Parathyroid adenoma (tissue), 2 donors: ENCODE measurements at regions not wholly inside any gene's neighbourhood (a gene's known extent, or its start where the extent isn't known, plus 50 kb on each side); places are given as distances from the start of the nearest gene placed in this dataset.

Experiments used
- H2AFZ ChIP-seq: fragments of 300-600 bp; sonication (generic); one replicate; pipeline ENCODE4 v1.7.0; 2017; ENCODE audit warnings: antibody characterized with exemption, mild to moderate bottlenecking
- H3K27ac ChIP-seq: fragments of 300-600 bp; sonication (generic); one replicate; pipeline ENCODE4 v1.7.0; 2017
- H3K27me3 ChIP-seq: fragments of 300-600 bp; sonication (generic); one replicate; pipeline ENCODE4 v1.7.0; 2017; ENCODE audit warnings: low read length; ENCODE audit not compliant: control insufficient read depth, insufficient read depth
- H3K36me3 ChIP-seq: fragments of 300-600 bp; sonication (generic); one replicate; pipeline ENCODE4 v1.7.0; 2017; ENCODE audit warnings: low read length; ENCODE audit not compliant: control insufficient read depth, insufficient read depth
- H3K4me1 ChIP-seq: fragments of 300-600 bp; sonication (generic); one replicate; pipeline ENCODE4 v1.7.0; 2017; ENCODE audit warnings: control low read depth
- H3K4me2 ChIP-seq: fragments of 300-600 bp; sonication (generic); one replicate; pipeline ENCODE4 v1.7.0; 2017; ENCODE audit warnings: low read length
- H3K4me3 ChIP-seq: fragments of 300-600 bp; sonication (generic); one replicate; pipeline ENCODE4 v1.7.0; 2017; ENCODE audit warnings: low read depth, low read length
- H3K79me2 ChIP-seq: fragments of 300-600 bp; sonication (generic); one replicate; pipeline ENCODE4 v1.7.0; 2017; ENCODE audit warnings: control low read depth
- H3K9ac ChIP-seq: fragments of 300-600 bp; sonication (generic); one replicate; pipeline ENCODE4 v1.7.0; 2017; ENCODE audit warnings: mild to moderate bottlenecking
- H3K9me3 ChIP-seq: fragments of 300-600 bp; sonication (generic); one replicate; pipeline ENCODE4 v1.7.0; 2017; ENCODE audit warnings: low read length; ENCODE audit not compliant: control insufficient read depth
- TF ChIP-seq, protein P1 (sequence below): fragments of 300-600 bp; sonication (generic); IDR thresholded peaks from one replicate; pipeline ENCODE4 v1.7.0; 2017; ENCODE audit warnings: antibody characterized with exemption, mild to moderate bottlenecking
- donor health status: primary hyperparathyroidism.

DNA sequence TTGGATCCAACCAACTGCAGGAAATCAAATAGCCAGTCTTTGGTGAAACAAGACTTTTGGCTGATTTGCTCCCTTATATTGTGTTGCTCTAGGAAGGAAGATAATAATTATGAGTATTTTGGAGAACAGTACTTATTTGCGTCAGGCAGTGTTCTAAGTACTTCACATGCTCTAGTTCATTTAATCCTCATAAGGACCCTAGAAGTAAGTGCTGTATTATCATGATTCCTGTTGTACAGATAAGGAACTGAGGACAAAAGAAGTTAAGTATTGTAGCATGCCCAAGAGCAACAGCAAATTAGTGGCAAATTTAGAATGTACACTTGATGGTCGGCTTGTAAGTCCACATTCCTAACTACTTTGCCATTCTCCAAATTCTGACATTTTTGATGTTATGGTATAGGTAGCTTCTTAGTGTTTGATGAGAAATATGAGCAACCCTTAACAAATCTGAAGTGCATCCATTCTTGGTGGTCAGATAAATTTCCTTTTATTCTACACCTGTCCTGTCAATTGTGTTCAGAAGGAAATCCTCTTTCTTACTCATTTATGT, 72.0 kb downstream of the SPRY1 start:
- H3K9ac ChIP-seq = no peak overlapping the region
- H3K4me1 ChIP-seq = no peaks in the 10 kb centered on the region
- no peaks in the 10 kb centered on the region for H3K27me3 ChIP-seq
- no peak overlapping the region for H3K4me2 ChIP-seq
- no peak overlapping the region for H3K27ac ChIP-seq
- no peak overlapping the region for H3K4me3 ChIP-seq
- no peak overlapping the region for H2AFZ ChIP-seq
- H3K9me3 ChIP-seq = no peaks in the 10 kb centered on the region
- H3K36me3 ChIP-seq = no peaks in the 10 kb centered on the region
- no peaks in the 10 kb centered on the region for H3K79me2 ChIP-seq
- TF ChIP-seq, protein P1, sequence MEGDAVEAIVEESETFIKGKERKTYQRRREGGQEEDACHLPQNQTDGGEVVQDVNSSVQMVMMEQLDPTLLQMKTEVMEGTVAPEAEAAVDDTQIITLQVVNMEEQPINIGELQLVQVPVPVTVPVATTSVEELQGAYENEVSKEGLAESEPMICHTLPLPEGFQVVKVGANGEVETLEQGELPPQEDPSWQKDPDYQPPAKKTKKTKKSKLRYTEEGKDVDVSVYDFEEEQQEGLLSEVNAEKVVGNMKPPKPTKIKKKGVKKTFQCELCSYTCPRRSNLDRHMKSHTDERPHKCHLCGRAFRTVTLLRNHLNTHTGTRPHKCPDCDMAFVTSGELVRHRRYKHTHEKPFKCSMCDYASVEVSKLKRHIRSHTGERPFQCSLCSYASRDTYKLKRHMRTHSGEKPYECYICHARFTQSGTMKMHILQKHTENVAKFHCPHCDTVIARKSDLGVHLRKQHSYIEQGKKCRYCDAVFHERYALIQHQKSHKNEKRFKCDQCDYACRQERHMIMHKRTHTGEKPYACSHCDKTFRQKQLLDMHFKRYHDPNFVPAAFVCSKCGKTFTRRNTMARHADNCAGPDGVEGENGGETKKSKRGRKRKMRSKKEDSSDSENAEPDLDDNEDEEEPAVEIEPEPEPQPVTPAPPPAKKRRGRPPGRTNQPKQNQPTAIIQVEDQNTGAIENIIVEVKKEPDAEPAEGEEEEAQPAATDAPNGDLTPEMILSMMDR = no peak

DNA sequence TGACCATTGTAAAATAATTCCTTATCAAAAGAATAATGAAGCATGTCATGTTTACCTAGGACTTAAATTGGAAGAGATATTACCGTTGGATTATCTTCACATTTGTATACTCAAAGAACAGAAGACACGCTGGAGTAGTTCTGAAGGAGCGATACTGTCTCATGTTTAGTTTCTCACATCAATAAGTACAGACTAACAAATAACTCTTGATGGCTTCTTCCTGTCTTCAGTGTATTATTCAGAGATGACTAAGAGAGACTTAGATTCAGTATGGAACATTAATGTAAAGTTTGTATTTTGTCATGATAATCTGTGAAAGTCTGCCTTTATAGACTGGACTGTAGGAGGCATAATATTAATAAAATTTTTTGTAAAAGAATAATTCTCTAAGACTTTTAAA, 72.7 kb downstream of the SPRY1 start:
- TF ChIP-seq, protein P1 = no peak
- H3K4me1 ChIP-seq = no peaks in the 10 kb centered on the region
- no peaks in the 10 kb centered on the region for H3K27me3 ChIP-seq
- no peak overlapping the region for H3K4me3 ChIP-seq
- no peak overlapping the region for H2AFZ ChIP-seq
- no peak overlapping the region for H3K9ac ChIP-seq
- H3K79me2 ChIP-seq = no peaks in the 10 kb centered on the region
- no peak overlapping the region for H3K4me2 ChIP-seq
- no peaks in the 10 kb centered on the region for H3K36me3 ChIP-seq
- H3K9me3 ChIP-seq = no peaks in the 10 kb centered on the region
- no peak overlapping the region for H3K27ac ChIP-seq

DNA sequence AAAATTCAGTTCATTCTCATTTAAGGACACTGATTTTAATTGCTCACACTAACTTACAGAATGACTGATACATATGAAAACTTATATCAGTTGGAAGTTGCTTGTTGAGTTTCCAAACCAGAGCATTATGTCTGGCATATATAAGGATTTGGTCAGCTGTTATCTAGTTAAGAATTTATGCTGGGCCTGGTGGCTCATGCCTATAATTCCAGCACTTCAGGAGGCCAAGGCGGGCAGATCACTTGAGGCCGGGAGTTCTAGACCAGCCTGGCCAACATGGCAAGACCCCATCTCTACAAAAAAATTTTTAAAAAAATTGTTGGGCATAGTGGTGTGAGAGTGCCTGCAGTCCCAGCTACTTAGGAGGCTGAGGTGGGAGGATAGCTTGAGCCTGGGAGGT, 73.1 kb downstream of the SPRY1 start:
- Histone ChIP-seq H3K9me3 (no peaks in the 10 kb centered on the region), H3K27me3 (no peaks in the 10 kb centered on the region), H3K9ac (no peak overlapping the region), H3K27ac (no peak overlapping the region), H3K4me2 (no peak overlapping the region), H2AFZ (no peak overlapping the region), H3K36me3 (no peaks in the 10 kb centered on the region), H3K4me1 (no peaks in the 10 kb centered on the region), H3K79me2 (no peaks in the 10 kb centered on the region), H3K4me3 (no peak overlapping the region)
- TF ChIP-seq, protein P1 = no peak

DNA sequence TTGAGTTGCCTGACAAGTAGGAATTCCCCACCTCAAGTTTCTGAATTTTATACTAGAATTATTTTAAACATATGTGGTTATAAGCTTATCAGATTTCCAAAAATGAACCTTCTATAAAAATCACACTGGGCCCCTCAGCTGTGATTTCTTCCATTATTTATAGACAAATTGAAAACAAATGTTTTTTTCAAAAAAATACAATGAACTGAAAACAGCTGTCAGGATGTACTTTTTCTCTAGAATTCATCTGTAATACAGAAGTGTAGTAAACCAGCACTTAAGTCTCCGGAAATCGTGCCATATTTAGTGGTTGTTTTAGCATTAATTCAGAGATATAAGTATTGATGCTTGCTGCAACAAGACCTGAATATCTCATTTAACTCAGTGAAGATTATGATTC, 74.0 kb downstream of the SPRY1 start:
- no peaks in the 10 kb centered on the region for H3K79me2 ChIP-seq
- TF ChIP-seq, protein P1 = no peak
- H2AFZ ChIP-seq = no peak overlapping the region
- no peaks in the 10 kb centered on the region for H3K27me3 ChIP-seq
- H3K27ac ChIP-seq = no peak overlapping the region
- H3K9ac ChIP-seq = no peak overlapping the region
- H3K9me3 ChIP-seq = no peaks in the 10 kb centered on the region
- no peaks in the 10 kb centered on the region for H3K36me3 ChIP-seq
- no peaks in the 10 kb centered on the region for H3K4me1 ChIP-seq
- H3K4me2 ChIP-seq = no peak overlapping the region
- H3K4me3 ChIP-seq = no peak overlapping the region

DNA sequence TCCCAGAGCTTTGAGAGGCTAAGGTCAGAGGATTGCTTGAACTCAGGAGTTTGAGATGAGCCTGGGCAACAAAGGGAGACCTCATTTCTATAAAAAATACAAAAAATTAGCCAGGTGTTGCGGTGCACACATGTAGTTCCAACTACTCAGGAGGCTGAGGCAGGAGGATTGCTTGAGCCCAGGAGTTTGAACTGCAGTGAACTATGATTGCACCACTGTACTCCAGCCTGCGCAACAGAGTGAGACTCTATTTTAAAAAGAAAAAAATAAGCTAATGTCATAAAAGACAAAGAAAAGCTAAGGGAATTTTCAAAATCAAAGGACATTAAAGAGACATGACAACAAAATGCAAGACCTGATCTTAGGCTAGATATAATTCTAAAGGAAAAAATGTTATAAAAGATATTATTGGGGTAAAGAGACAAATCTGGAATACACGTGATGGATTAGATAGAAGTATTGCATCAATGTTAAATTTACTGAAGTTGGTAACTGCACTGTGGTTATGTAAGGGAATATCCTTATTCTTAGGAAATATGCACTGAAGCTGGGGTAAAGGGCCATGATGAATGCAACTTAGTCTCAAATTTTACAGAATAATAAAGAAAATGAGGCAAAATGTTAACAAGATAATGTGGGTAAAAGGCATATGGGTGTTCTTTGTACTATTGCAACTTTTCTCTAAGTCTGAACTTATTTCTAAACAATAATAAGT, 75.2 kb downstream of the SPRY1 start:
- no peak overlapping the region for H3K4me3 ChIP-seq
- H2AFZ ChIP-seq = no peak overlapping the region
- no peaks in the 10 kb centered on the region for H3K9me3 ChIP-seq
- no peak overlapping the region for H3K27ac ChIP-seq
- H3K36me3 ChIP-seq = no peaks in the 10 kb centered on the region
- H3K27me3 ChIP-seq = no peaks in the 10 kb centered on the region
- no peaks in the 10 kb centered on the region for H3K4me1 ChIP-seq
- no peaks in the 10 kb centered on the region for H3K79me2 ChIP-seq
- H3K9ac ChIP-seq = no peak overlapping the region
- TF ChIP-seq, protein P1 = no peak
- no peak overlapping the region for H3K4me2 ChIP-seq
